HEK293 (cell line): ENCODE measurements at regions not wholly inside any gene's neighbourhood (a gene's known extent, or its start where the extent isn't known, plus 50 kb on each side); places are given as distances from the start of the nearest gene placed in this dataset.

Experiments
- CTCF ChIA-PET: fragments of 350-600 bp; formaldehyde crosslinking; extraction: SDS; loops from one replicate; lab custom pipeline; 2021; ENCODE audit warnings: antibody characterized with exemption; lab: Yijun Ruan, JAX
- POLR2A ChIA-PET: fragments of 300-600 bp; formaldehyde crosslinking; extraction: SDS; loops from one replicate; lab custom pipeline; 2020; ENCODE audit warnings: antibody characterized with exemption, inconsistent platforms; lab: Yijun Ruan, JAX
- H3K27ac ChIP-seq: fragments of 200-500 bp; sonication (Bioruptor generic); 2 replicates; pipeline ENCODE4 v1.5.1; 2014; ENCODE audit warnings: low read depth, low read length, control low read depth, inconsistent platforms; ENCODE audit errors: extremely low read depth
- H3K36me3 ChIP-seq, 2 experiments: fragments of 200-500 bp in 1 of 2; sonication (Bioruptor generic) in 1 of 2; 1 replicate in 1 of 2; 2 replicates in 1 of 2; pipeline ENCODE4 v1.5.1; 2014 to 2017; ENCODE audit warnings: inconsistent platforms in 2 of 2, low read length in 2 of 2; ENCODE audit not compliant: control insufficient read depth in 2 of 2, insufficient read depth in 1 of 2
- H3K4me1 ChIP-seq: fragments of 200-500 bp; sonication (Bioruptor generic); 2 replicates; pipeline ENCODE4 v1.5.1; 2014; ENCODE audit warnings: mild to moderate bottlenecking, low read length, inconsistent platforms; ENCODE audit not compliant: control insufficient read depth, insufficient read depth
- H3K4me3 ChIP-seq: 2 replicates; pipeline ENCODE4 v1.5.1; 2011; ENCODE audit warnings: low read depth, mild to moderate bottlenecking, control low read depth, low read length, moderate library complexity
- H3K9me3 ChIP-seq: fragments of 200-500 bp; sonication (Bioruptor generic); 2 replicates; pipeline ENCODE4 v1.5.1; 2014; ENCODE audit warnings: low read depth, low read length, inconsistent platforms; ENCODE audit not compliant: control insufficient read depth, insufficient read depth
- KLF7 ChIP-seq: fragments of 450-650 bp; formaldehyde crosslinking; IDR thresholded peaks from 2 replicates; pipeline ENCODE4 v1.5.1; 2016; ENCODE audit warnings: missing biosample characterization, missing genetic modification characterization, borderline replicate concordance
- PRDM4 ChIP-seq: fragments of 450-650 bp; formaldehyde crosslinking; IDR thresholded peaks from 2 replicates; pipeline ENCODE4 v1.5.1; 2017; ENCODE audit warnings: missing biosample characterization, missing genetic modification characterization
- PRDM6 ChIP-seq: fragments of 450-650 bp; formaldehyde crosslinking; IDR thresholded peaks from 2 replicates; pipeline ENCODE4 v1.5.1; 2017; ENCODE audit warnings: missing biosample characterization, missing genetic modification characterization
- SETDB1 ChIP-seq: IDR thresholded peaks from one replicate; pipeline ENCODE4 v1.6.1; 2017; ENCODE audit warnings: mild to moderate bottlenecking, low read length, moderate library complexity, mixed read lengths; ENCODE audit not compliant: insufficient read length
- SP2 ChIP-seq: fragments of 450-650 bp; formaldehyde crosslinking; IDR thresholded peaks from 2 replicates; pipeline ENCODE4 v1.5.1; 2016; ENCODE audit warnings: missing biosample characterization, missing genetic modification characterization
- TCF7L2 ChIP-seq: IDR thresholded peaks from 2 replicates; pipeline ENCODE4 v1.6.1; 2011; ENCODE audit warnings: low read depth, mild to moderate bottlenecking, inconsistent platforms, low read length, moderate library complexity, borderline replicate concordance
- WT1 ChIP-seq: fragments of 450-650 bp; formaldehyde crosslinking; IDR thresholded peaks from 2 replicates; pipeline ENCODE4 v1.5.1; 2016; ENCODE audit warnings: missing biosample characterization, missing genetic modification characterization
- ZBTB10 ChIP-seq: fragments of 450-650 bp; formaldehyde crosslinking; IDR thresholded peaks from 2 replicates; pipeline ENCODE4 v1.5.1; 2016; ENCODE audit warnings: missing biosample characterization, missing genetic modification characterization
- ZEB2 ChIP-seq: fragments of 450-650 bp; formaldehyde crosslinking; IDR thresholded peaks from 2 replicates; pipeline ENCODE4 v1.5.1; 2016; ENCODE audit warnings: missing biosample characterization, missing genetic modification characterization
- ZNF121 ChIP-seq: fragments of 450-650 bp; formaldehyde crosslinking; IDR thresholded peaks from 2 replicates; pipeline ENCODE4 v1.5.1; 2016; ENCODE audit warnings: missing biosample characterization, missing genetic modification characterization
- ZNF140 ChIP-seq: fragments of 450-650 bp; formaldehyde crosslinking; IDR thresholded peaks from 2 replicates; pipeline ENCODE4 v1.5.1; 2016; ENCODE audit warnings: missing biosample characterization, missing genetic modification characterization
- ZNF174 ChIP-seq: fragments of 450-650 bp; formaldehyde crosslinking; IDR thresholded peaks from 2 replicates; pipeline ENCODE4 v1.5.0; 2017; ENCODE audit warnings: missing biosample characterization, mild to moderate bottlenecking, missing genetic modification characterization
- ZNF19 ChIP-seq: fragments of 450-650 bp; formaldehyde crosslinking; IDR thresholded peaks from 2 replicates; pipeline ENCODE4; 2016; ENCODE audit warnings: missing biosample characterization, missing genetic modification characterization, low read depth
- ZNF350 ChIP-seq: fragments of 450-650 bp; formaldehyde crosslinking; IDR thresholded peaks from 2 replicates; pipeline ENCODE4 v1.5.0; 2017; ENCODE audit warnings: missing biosample characterization, mild to moderate bottlenecking, missing genetic modification characterization
- ZNF37A ChIP-seq: fragments of 450-650 bp; IDR thresholded peaks from 2 replicates; pipeline ENCODE4 v1.5.1; 2018; ENCODE audit warnings: missing biosample characterization, missing genetic modification characterization
- ZNF394 ChIP-seq: fragments of 450-650 bp; formaldehyde crosslinking; IDR thresholded peaks from 2 replicates; pipeline ENCODE4 v1.5.1; 2016; ENCODE audit warnings: missing biosample characterization, missing genetic modification characterization, mild to moderate bottlenecking, moderate library complexity, borderline replicate concordance
- ZNF404 ChIP-seq: fragments of 450-650 bp; formaldehyde crosslinking; IDR thresholded peaks from 2 replicates; pipeline ENCODE4 v1.5.1; 2017; ENCODE audit warnings: missing biosample characterization, missing genetic modification characterization
- ZNF561 ChIP-seq: fragments of 450-650 bp; IDR thresholded peaks from 2 replicates; pipeline ENCODE4 v1.5.1; 2018; ENCODE audit warnings: missing biosample characterization, missing genetic modification characterization, borderline replicate concordance
- ZNF623 ChIP-seq: fragments of 450-650 bp; formaldehyde crosslinking; IDR thresholded peaks from 2 replicates; pipeline ENCODE4 v1.5.1; 2016; ENCODE audit warnings: missing biosample characterization, missing genetic modification characterization
- ZNF629 ChIP-seq: fragments of 450-650 bp; formaldehyde crosslinking; IDR thresholded peaks from 2 replicates; pipeline ENCODE4 v1.5.1; 2017; ENCODE audit warnings: missing biosample characterization, missing genetic modification characterization
- ZNF701 ChIP-seq: fragments of 450-650 bp; formaldehyde crosslinking; IDR thresholded peaks from 2 replicates; pipeline ENCODE4 v1.5.1; 2016; ENCODE audit warnings: missing biosample characterization, missing genetic modification characterization
- ZNF704 ChIP-seq: fragments of 450-650 bp; formaldehyde crosslinking; IDR thresholded peaks from 2 replicates; pipeline ENCODE4 v1.5.1; 2016; ENCODE audit warnings: missing biosample characterization, missing genetic modification characterization
- ZNF707 ChIP-seq: fragments of 450-650 bp; formaldehyde crosslinking; IDR thresholded peaks from 2 replicates; pipeline ENCODE4 v1.5.1; 2016; ENCODE audit warnings: missing biosample characterization, missing genetic modification characterization
- ZNF785 ChIP-seq: fragments of 450-650 bp; formaldehyde crosslinking; IDR thresholded peaks from 2 replicates; pipeline ENCODE4 v1.5.1; 2016; ENCODE audit warnings: missing biosample characterization, missing genetic modification characterization
- ZNF830 ChIP-seq: fragments of 450-650 bp; IDR thresholded peaks from 2 replicates; pipeline ENCODE4 v1.5.0; 2018; ENCODE audit warnings: missing biosample characterization, missing genetic modification characterization, low read depth, mild to moderate bottlenecking, moderate library complexity

GRCh38 chr7:12749746-12750145 is 62.3 kb downstream of the ARL4A start:
- Histone ChIP-seq H3K36me3 (no peaks in the 10 kb centered on the region), H3K27ac (no peak overlapping the region), H3K4me3 (no peak overlapping the region), H3K9me3 (no peaks in the 10 kb centered on the region), H3K4me1 (no peaks in the 10 kb centered on the region)
- CTCF ChIA-PET = no interaction called here
- POLR2A ChIA-PET = no interaction called here
- TF ChIP-seq ZNF561 = no peak
- no peak for TF ChIP-seq ZNF350 (tag by site-specific recombination)
- no peak for TF ChIP-seq SP2 (tag by site-specific recombination)
- TF ChIP-seq ZNF623 (tag by site-specific recombination) = no peak
- no peak for TF ChIP-seq ZNF37A (tag by site-specific recombination)
- TF ChIP-seq ZNF707 (tag by site-specific recombination) = no peak
- TF ChIP-seq ZNF121 (tag by site-specific recombination) = no peak
- TF ChIP-seq SETDB1 = no peak
- TF ChIP-seq ZNF701 = no peak
- no peak for TF ChIP-seq ZNF140 (tag by site-specific recombination)
- TF ChIP-seq WT1 = no peak
- no peak for TF ChIP-seq KLF7 (tag by site-specific recombination)
- TF ChIP-seq ZNF404 (tag by site-specific recombination) = no peak

GRCh38 chr7:12751764-12752163 is 64.3 kb downstream of the ARL4A start:
- no peak for TF ChIP-seq ZNF629
- TF ChIP-seq ZBTB10 (tag by site-specific recombination) = no peak
- TF ChIP-seq ZEB2 (tag by site-specific recombination) = no peak
- no peak for TF ChIP-seq ZNF707 (tag by site-specific recombination)
- no peak for TF ChIP-seq ZNF19 (tag by site-specific recombination)
- TF ChIP-seq ZNF704 (tag by site-specific recombination) = no peak
- TF ChIP-seq PRDM4 (tag by site-specific recombination) = no peak
- no peak for TF ChIP-seq TCF7L2
- TF ChIP-seq ZNF785 (tag by site-specific recombination) = no peak
- TF ChIP-seq ZNF394 = no peak
- no peak for TF ChIP-seq ZNF37A (tag by site-specific recombination)
- no peak for TF ChIP-seq PRDM6 (tag by site-specific recombination)
- TF ChIP-seq ZNF830 (tag by site-specific recombination) = no peak
- no peak for TF ChIP-seq ZNF174
- Histone ChIP-seq H3K4me1 (no peaks in the 10 kb centered on the region), H3K36me3 (no peaks in the 10 kb centered on the region), H3K4me3 (no peak overlapping the region), H3K9me3 (no peaks in the 10 kb centered on the region), H3K27ac (no peak overlapping the region)
- POLR2A ChIA-PET = no interaction called here
- CTCF ChIA-PET = no interaction called here
